ENCODE measurements at regions not wholly inside any gene's neighbourhood (a gene's known extent, or its start where the extent isn't known, plus 50 kb on each side); places are given as distances from the start of the nearest gene placed in this dataset.

GRCh38 chr5:28862860-28863196, 1824.4 kb upstream of the CDH9 start:
- no peak overlapping the region for H3K9ac ChIP-seq (ENCODE audit: low read depth, low read length)
- ATAC-seq (ENCODE audit: insufficient read depth, low read depth) (no peak), DNase-seq (no peak)
- TF ChIP-seq, protein P1, sequence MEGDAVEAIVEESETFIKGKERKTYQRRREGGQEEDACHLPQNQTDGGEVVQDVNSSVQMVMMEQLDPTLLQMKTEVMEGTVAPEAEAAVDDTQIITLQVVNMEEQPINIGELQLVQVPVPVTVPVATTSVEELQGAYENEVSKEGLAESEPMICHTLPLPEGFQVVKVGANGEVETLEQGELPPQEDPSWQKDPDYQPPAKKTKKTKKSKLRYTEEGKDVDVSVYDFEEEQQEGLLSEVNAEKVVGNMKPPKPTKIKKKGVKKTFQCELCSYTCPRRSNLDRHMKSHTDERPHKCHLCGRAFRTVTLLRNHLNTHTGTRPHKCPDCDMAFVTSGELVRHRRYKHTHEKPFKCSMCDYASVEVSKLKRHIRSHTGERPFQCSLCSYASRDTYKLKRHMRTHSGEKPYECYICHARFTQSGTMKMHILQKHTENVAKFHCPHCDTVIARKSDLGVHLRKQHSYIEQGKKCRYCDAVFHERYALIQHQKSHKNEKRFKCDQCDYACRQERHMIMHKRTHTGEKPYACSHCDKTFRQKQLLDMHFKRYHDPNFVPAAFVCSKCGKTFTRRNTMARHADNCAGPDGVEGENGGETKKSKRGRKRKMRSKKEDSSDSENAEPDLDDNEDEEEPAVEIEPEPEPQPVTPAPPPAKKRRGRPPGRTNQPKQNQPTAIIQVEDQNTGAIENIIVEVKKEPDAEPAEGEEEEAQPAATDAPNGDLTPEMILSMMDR (IDR thresholded peaks at IDR 0.05; ENCODE audit: borderline replicate concordance, extremely low read depth, low read length, poor library complexity, severe bottlenecking): no peak
- no peak for TF ChIP-seq EZH2 (IDR thresholded peaks at IDR 0.05; ENCODE audit: borderline replicate concordance, low read depth, low read length, severe bottlenecking)
- no peaks in the 10 kb centered on the region for H3K79me2 ChIP-seq (ENCODE audit: insufficient read depth, low read length)
- H3K27me3 ChIP-seq (ENCODE audit: insufficient read depth, low read length, poor library complexity): no peaks in the 10 kb centered on the region
- H3K36me3 ChIP-seq (ENCODE audit: insufficient read depth, low read length): no peaks in the 10 kb centered on the region
- no peaks in the 10 kb centered on the region for H3K4me1 ChIP-seq (ENCODE audit: insufficient read depth, low read length)
- H3K4me2 ChIP-seq (ENCODE audit: insufficient read depth, low read length): no peak overlapping the region
- no peak overlapping the region for H3K4me3 ChIP-seq (ENCODE audit: low read depth in 1 of 2, low read length in 2 of 2)
- H2AFZ ChIP-seq (ENCODE audit: low read depth, low read length): no peak overlapping the region
- H3K27ac ChIP-seq (ENCODE audit: low read length): no peak overlapping the region
- H4K20me1 ChIP-seq (ENCODE audit: insufficient read depth, low read length): no peaks in the 10 kb centered on the region
- H3K9me3 ChIP-seq (ENCODE audit: insufficient read depth, low read length, severe bottlenecking): no peaks in the 10 kb centered on the region

- H3K27me3 ChIP-seq (ENCODE audit: insufficient read depth, low read length, poor library complexity): no peaks in the 10 kb centered on the region
- H3K9ac ChIP-seq (ENCODE audit: low read depth, low read length): no peak overlapping the region
- H3K36me3 ChIP-seq (ENCODE audit: insufficient read depth, low read length): no peaks in the 10 kb centered on the region
- H3K4me2 ChIP-seq (ENCODE audit: insufficient read depth, low read length): no peak overlapping the region
- H2AFZ ChIP-seq (ENCODE audit: low read depth, low read length): no peak overlapping the region
- no peaks in the 10 kb centered on the region for H4K20me1 ChIP-seq (ENCODE audit: insufficient read depth, low read length)
- no peaks in the 10 kb centered on the region for H3K79me2 ChIP-seq (ENCODE audit: insufficient read depth, low read length)
- no peaks in the 10 kb centered on the region for H3K9me3 ChIP-seq (ENCODE audit: insufficient read depth, low read length, severe bottlenecking)
- no peak for DNase-seq
- no peaks in the 10 kb centered on the region for H3K4me1 ChIP-seq (ENCODE audit: insufficient read depth, low read length)
- ATAC-seq (ENCODE audit: insufficient read depth, low read depth): no peak
- TF ChIP-seq, protein P1 (IDR thresholded peaks at IDR 0.05; ENCODE audit: borderline replicate concordance, extremely low read depth, low read length, poor library complexity, severe bottlenecking): no peak
- TF ChIP-seq EZH2 (IDR thresholded peaks at IDR 0.05; ENCODE audit: borderline replicate concordance, low read depth, low read length, severe bottlenecking): no peak
- no peak overlapping the region for H3K27ac ChIP-seq (ENCODE audit: low read length)
- H3K4me3 ChIP-seq (ENCODE audit: low read depth in 1 of 2, low read length in 2 of 2): no peak overlapping the region
Measured at GRCh38 chr5:28862137-28862859, 1823.9 kb upstream of the CDH9 start.

DNA sequence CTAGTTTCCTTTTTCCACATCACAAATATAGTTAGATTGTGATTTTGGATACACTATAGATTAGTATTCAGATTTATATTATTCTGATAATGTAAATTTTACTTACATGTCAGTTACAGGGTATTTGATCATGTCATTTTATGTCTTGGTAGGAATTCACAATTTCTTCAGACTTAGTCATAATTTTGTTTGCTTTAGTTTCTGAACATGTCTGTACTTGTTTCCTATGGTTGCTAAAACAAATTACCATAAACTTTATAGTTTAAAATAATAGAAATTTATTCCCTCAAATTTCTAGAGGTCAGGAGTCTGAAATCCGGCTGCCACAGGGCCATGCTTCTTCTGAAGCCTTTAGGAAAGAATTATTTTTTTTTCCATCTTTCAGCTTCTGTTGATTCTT, 1817.2 kb upstream of the CDH9 start:
- Histone ChIP-seq H3K27ac (ENCODE audit: low read length) (no peak overlapping the region), H3K9me3 (ENCODE audit: insufficient read depth, low read length, severe bottlenecking) (no peaks in the 10 kb centered on the region), H4K20me1 (ENCODE audit: insufficient read depth, low read length) (no peaks in the 10 kb centered on the region), H3K4me3 (ENCODE audit: low read depth in 1 of 2, low read length in 2 of 2) (no peak overlapping the region), H3K4me1 (ENCODE audit: insufficient read depth, low read length) (no peaks in the 10 kb centered on the region), H3K4me2 (ENCODE audit: insufficient read depth, low read length) (no peak overlapping the region), H3K9ac (ENCODE audit: low read depth, low read length) (no peak overlapping the region), H3K79me2 (ENCODE audit: insufficient read depth, low read length) (no peaks in the 10 kb centered on the region), H2AFZ (ENCODE audit: low read depth, low read length) (no peak overlapping the region), H3K36me3 (ENCODE audit: insufficient read depth, low read length) (no peaks in the 10 kb centered on the region), H3K27me3 (ENCODE audit: insufficient read depth, low read length, poor library complexity) (no peaks in the 10 kb centered on the region)
- DNase-seq (no peak), ATAC-seq (ENCODE audit: insufficient read depth, low read depth) (no peak)
- TF ChIP-seq, protein P1 (IDR thresholded peaks at IDR 0.05; ENCODE audit: borderline replicate concordance, extremely low read depth, low read length, poor library complexity, severe bottlenecking): no peak
- TF ChIP-seq EZH2 (IDR thresholded peaks at IDR 0.05; ENCODE audit: borderline replicate concordance, low read depth, low read length, severe bottlenecking): no peak

Data from DND-41 (cell line).